ENCODE measurements at regions not wholly inside any gene's neighbourhood (a gene's known extent, or its start where the extent isn't known, plus 50 kb on each side); places are given as distances from the start of the nearest gene placed in this dataset.

GRCh38 chr2:71833272-71833671 is 314.4 kb downstream of the CYP26B1 start:
- intact Hi-C loops (cut with micrococcal nuclease; ENCODE audit: unreplicated experiment) = no loop called here
- Histone ChIP-seq H3K36me3 (ENCODE audit: insufficient read depth, low read length, poor library complexity, severe bottlenecking) (no peaks in the 10 kb centered on the region), H3K4me1 (ENCODE audit: insufficient read depth, low read length, poor library complexity, severe bottlenecking) (no peaks in the 10 kb centered on the region), H3K9me3 (ENCODE audit: low read depth, low read length, poor library complexity, severe bottlenecking) (no peaks in the 10 kb centered on the region), H3K27me3 (replicated peaks; ENCODE audit: insufficient read depth, low read depth, low read length, poor library complexity) (peaks cover 11% of the 10 kb centered on the region), H3K27ac (ENCODE audit: low read depth, low read length, poor library complexity, severe bottlenecking) (no peak overlapping the region), H3K4me3 (ENCODE audit: low read depth, low read length, poor library complexity, severe bottlenecking) (no peak overlapping the region)
- ChIA-PET POLR2A (ENCODE audit: low non-redundant PET) (no interaction called here), CTCF (no interaction called here)
- TF ChIP-seq EZH2 (IDR thresholded peaks at IDR 0.05; ENCODE audit: borderline replicate concordance, low read depth, low read length, poor library complexity, severe bottlenecking) = no peak
- TF ChIP-seq, protein P1, sequence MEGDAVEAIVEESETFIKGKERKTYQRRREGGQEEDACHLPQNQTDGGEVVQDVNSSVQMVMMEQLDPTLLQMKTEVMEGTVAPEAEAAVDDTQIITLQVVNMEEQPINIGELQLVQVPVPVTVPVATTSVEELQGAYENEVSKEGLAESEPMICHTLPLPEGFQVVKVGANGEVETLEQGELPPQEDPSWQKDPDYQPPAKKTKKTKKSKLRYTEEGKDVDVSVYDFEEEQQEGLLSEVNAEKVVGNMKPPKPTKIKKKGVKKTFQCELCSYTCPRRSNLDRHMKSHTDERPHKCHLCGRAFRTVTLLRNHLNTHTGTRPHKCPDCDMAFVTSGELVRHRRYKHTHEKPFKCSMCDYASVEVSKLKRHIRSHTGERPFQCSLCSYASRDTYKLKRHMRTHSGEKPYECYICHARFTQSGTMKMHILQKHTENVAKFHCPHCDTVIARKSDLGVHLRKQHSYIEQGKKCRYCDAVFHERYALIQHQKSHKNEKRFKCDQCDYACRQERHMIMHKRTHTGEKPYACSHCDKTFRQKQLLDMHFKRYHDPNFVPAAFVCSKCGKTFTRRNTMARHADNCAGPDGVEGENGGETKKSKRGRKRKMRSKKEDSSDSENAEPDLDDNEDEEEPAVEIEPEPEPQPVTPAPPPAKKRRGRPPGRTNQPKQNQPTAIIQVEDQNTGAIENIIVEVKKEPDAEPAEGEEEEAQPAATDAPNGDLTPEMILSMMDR (conservative IDR thresholded peaks at IDR 0.05; ENCODE audit: low read depth, low read length) = no peak
- no peak for DNase-seq (ENCODE audit: low spot score)
- no TSS peak for BruUV-seq (replicated peaks)

DNA sequence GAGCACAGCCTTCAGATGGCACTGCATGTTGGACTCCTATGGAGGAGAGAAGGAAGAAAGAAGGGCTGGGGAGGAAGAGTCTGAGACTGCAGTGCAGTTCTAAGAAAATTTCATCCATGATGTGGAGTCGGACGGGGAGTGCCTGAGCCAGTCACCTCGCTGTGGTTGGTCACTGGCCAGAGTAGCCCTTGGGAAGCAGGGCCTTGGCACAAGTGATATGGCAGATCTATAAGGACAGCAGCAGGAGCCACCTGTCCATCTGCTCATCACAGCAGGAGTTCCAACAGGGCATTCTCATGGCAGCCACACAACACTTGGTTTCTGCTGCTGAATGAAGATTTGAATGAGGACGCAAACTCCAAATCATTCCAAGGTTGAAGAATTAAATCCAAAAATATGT is 314.8 kb downstream of the CYP26B1 start:
- CTCF ChIA-PET = no interaction called here
- Histone ChIP-seq H3K9me3 (ENCODE audit: low read depth, low read length, poor library complexity, severe bottlenecking) (no peaks in the 10 kb centered on the region), H3K27me3 (replicated peaks; ENCODE audit: insufficient read depth, low read depth, low read length, poor library complexity) (peaks cover 11% of the 10 kb centered on the region), H3K36me3 (ENCODE audit: insufficient read depth, low read length, poor library complexity, severe bottlenecking) (no peaks in the 10 kb centered on the region), H3K4me1 (ENCODE audit: insufficient read depth, low read length, poor library complexity, severe bottlenecking) (no peaks in the 10 kb centered on the region), H3K4me3 (ENCODE audit: low read depth, low read length, poor library complexity, severe bottlenecking) (no peak overlapping the region), H3K27ac (ENCODE audit: low read depth, low read length, poor library complexity, severe bottlenecking) (no peak overlapping the region)
- DNase-seq (ENCODE audit: low spot score) = no peak
- BruUV-seq (replicated peaks) = no TSS peak
- intact Hi-C loops (cut with micrococcal nuclease; ENCODE audit: unreplicated experiment) = no loop called here
- POLR2A ChIA-PET (ENCODE audit: low non-redundant PET) = no interaction called here
- no peak for TF ChIP-seq EZH2 (IDR thresholded peaks at IDR 0.05; ENCODE audit: borderline replicate concordance, low read depth, low read length, poor library complexity, severe bottlenecking)
- TF ChIP-seq, protein P1 (conservative IDR thresholded peaks at IDR 0.05; ENCODE audit: low read depth, low read length) = no peak

GRCh38 chr2:71832388-71832787 is 315.3 kb downstream of the CYP26B1 start:
- BruUV-seq (replicated peaks) = no TSS peak
- ChIA-PET CTCF (no interaction called here), POLR2A (ENCODE audit: low non-redundant PET) (no interaction called here)
- Histone ChIP-seq H3K4me3 (ENCODE audit: low read depth, low read length, poor library complexity, severe bottlenecking) (no peak overlapping the region), H3K9me3 (ENCODE audit: low read depth, low read length, poor library complexity, severe bottlenecking) (no peaks in the 10 kb centered on the region), H3K27ac (ENCODE audit: low read depth, low read length, poor library complexity, severe bottlenecking) (no peak overlapping the region), H3K4me1 (ENCODE audit: insufficient read depth, low read length, poor library complexity, severe bottlenecking) (no peaks in the 10 kb centered on the region), H3K27me3 (replicated peaks; ENCODE audit: insufficient read depth, low read depth, low read length, poor library complexity) (peaks cover 11% of the 10 kb centered on the region), H3K36me3 (ENCODE audit: insufficient read depth, low read length, poor library complexity, severe bottlenecking) (no peaks in the 10 kb centered on the region)
- no peak for DNase-seq (ENCODE audit: low spot score)
- intact Hi-C loops (cut with micrococcal nuclease; ENCODE audit: unreplicated experiment) = no loop called here
- TF ChIP-seq EZH2 (IDR thresholded peaks at IDR 0.05; ENCODE audit: borderline replicate concordance, low read depth, low read length, poor library complexity, severe bottlenecking) = no peak
- TF ChIP-seq, protein P1 (conservative IDR thresholded peaks at IDR 0.05; ENCODE audit: low read depth, low read length) = no peak

Measured in A673 (cell line).